H1 (cell line): ENCODE measurements at regions not wholly inside any gene's neighbourhood (a gene's known extent, or its start where the extent isn't known, plus 50 kb on each side); places are given as distances from the start of the nearest gene placed in this dataset.

Source experiments
- CHD2 ChIP-seq: IDR thresholded peaks from 2 replicates; pipeline ENCODE4 v1.6.1; 2012; ENCODE audit warnings: low read length, improper control_type of control experiment
- EGR1 ChIP-seq: IDR thresholded peaks from 2 replicates; pipeline ENCODE4 v1.6.1; 2011; ENCODE audit warnings: low read depth, low read length, borderline replicate concordance
- JUND ChIP-seq: IDR thresholded peaks from 2 replicates; pipeline ENCODE4 v1.6.1; 2011; ENCODE audit warnings: mild to moderate bottlenecking, improper control_type of control experiment, low read length
- MAFK ChIP-seq: IDR thresholded peaks from 2 replicates; pipeline ENCODE4 v1.6.1; 2012; ENCODE audit warnings: low read depth, mild to moderate bottlenecking, improper control_type of control experiment, low read length
- RBBP5 ChIP-seq: IDR thresholded peaks from 2 replicates; pipeline ENCODE4 v1.7.1; 2012; ENCODE audit warnings: low read depth, mild to moderate bottlenecking, inconsistent platforms, low read length, moderate library complexity, borderline replicate concordance
- SUZ12 ChIP-seq: fragments of 200-600 bp; sonication (generic); IDR thresholded peaks from 2 replicates; pipeline ENCODE4 v1.6.1; 2012; ENCODE audit warnings: mild to moderate bottlenecking, inconsistent platforms, low read length, moderate library complexity, mixed read lengths
- TF ChIP-seq, protein P1 (sequence below): fragments of 300-600 bp; sonication (generic); IDR thresholded peaks from 2 replicates; pipeline ENCODE4 v1.7.1; 2012; ENCODE audit warnings: low read length, moderate library complexity, mild to moderate bottlenecking, inconsistent platforms; ENCODE audit not compliant: insufficient replicate concordance
- TF ChIP-seq, protein P2 (sequence below): IDR thresholded peaks from 2 replicates; pipeline ENCODE4 v1.6.1; 2011; ENCODE audit warnings: low read length, improper control_type of control experiment

DNA sequence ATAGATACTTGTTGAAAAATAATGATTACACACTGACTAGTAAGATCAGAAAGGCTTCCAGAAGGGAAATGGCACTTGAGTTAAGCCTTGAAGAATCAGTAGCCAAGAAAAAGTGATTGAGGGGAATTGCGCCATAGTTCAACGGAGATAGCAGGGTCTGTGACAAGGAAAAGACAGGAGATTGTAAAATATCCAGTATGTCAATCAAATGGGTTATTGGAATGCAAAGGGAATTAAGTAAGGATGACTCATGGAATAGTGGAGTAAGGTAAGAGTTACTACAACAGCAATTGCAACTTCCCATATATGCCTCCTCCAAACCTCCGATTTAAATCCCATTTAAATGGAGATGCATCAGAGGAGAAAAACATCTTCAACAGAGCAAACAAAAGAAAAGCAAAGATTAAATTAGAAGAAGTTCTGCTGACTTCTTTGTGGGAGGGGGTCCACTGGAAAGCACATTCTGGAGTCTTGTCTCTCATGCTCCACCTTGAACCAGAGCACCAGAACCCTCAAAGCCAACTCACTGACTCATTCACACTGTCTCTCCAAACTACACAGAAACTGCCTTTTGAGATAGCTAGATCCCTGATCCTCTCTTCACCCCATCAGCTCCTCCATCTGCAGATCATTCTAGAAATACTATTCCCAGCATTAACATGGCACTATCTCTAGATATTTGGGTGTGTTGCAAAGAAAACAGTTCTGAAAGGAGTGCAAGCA, 138.2 kb downstream of the NUAK1 start (continued):
- TF ChIP-seq, protein P1, sequence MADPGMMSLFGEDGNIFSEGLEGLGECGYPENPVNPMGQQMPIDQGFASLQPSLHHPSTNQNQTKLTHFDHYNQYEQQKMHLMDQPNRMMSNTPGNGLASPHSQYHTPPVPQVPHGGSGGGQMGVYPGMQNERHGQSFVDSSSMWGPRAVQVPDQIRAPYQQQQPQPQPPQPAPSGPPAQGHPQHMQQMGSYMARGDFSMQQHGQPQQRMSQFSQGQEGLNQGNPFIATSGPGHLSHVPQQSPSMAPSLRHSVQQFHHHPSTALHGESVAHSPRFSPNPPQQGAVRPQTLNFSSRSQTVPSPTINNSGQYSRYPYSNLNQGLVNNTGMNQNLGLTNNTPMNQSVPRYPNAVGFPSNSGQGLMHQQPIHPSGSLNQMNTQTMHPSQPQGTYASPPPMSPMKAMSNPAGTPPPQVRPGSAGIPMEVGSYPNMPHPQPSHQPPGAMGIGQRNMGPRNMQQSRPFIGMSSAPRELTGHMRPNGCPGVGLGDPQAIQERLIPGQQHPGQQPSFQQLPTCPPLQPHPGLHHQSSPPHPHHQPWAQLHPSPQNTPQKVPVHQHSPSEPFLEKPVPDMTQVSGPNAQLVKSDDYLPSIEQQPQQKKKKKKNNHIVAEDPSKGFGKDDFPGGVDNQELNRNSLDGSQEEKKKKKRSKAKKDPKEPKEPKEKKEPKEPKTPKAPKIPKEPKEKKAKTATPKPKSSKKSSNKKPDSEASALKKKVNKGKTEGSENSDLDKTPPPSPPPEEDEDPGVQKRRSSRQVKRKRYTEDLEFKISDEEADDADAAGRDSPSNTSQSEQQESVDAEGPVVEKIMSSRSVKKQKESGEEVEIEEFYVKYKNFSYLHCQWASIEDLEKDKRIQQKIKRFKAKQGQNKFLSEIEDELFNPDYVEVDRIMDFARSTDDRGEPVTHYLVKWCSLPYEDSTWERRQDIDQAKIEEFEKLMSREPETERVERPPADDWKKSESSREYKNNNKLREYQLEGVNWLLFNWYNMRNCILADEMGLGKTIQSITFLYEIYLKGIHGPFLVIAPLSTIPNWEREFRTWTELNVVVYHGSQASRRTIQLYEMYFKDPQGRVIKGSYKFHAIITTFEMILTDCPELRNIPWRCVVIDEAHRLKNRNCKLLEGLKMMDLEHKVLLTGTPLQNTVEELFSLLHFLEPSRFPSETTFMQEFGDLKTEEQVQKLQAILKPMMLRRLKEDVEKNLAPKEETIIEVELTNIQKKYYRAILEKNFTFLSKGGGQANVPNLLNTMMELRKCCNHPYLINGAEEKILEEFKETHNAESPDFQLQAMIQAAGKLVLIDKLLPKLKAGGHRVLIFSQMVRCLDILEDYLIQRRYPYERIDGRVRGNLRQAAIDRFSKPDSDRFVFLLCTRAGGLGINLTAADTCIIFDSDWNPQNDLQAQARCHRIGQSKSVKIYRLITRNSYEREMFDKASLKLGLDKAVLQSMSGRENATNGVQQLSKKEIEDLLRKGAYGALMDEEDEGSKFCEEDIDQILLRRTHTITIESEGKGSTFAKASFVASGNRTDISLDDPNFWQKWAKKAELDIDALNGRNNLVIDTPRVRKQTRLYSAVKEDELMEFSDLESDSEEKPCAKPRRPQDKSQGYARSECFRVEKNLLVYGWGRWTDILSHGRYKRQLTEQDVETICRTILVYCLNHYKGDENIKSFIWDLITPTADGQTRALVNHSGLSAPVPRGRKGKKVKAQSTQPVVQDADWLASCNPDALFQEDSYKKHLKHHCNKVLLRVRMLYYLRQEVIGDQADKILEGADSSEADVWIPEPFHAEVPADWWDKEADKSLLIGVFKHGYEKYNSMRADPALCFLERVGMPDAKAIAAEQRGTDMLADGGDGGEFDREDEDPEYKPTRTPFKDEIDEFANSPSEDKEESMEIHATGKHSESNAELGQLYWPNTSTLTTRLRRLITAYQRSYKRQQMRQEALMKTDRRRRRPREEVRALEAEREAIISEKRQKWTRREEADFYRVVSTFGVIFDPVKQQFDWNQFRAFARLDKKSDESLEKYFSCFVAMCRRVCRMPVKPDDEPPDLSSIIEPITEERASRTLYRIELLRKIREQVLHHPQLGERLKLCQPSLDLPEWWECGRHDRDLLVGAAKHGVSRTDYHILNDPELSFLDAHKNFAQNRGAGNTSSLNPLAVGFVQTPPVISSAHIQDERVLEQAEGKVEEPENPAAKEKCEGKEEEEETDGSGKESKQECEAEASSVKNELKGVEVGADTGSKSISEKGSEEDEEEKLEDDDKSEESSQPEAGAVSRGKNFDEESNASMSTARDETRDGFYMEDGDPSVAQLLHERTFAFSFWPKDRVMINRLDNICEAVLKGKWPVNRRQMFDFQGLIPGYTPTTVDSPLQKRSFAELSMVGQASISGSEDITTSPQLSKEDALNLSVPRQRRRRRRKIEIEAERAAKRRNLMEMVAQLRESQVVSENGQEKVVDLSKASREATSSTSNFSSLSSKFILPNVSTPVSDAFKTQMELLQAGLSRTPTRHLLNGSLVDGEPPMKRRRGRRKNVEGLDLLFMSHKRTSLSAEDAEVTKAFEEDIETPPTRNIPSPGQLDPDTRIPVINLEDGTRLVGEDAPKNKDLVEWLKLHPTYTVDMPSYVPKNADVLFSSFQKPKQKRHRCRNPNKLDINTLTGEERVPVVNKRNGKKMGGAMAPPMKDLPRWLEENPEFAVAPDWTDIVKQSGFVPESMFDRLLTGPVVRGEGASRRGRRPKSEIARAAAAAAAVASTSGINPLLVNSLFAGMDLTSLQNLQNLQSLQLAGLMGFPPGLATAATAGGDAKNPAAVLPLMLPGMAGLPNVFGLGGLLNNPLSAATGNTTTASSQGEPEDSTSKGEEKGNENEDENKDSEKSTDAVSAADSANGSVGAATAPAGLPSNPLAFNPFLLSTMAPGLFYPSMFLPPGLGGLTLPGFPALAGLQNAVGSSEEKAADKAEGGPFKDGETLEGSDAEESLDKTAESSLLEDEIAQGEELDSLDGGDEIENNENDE = no peak
- TF ChIP-seq CHD2 (no peak), RBBP5 (no peak), SUZ12 (no peak), EGR1 (no peak), MAFK (no peak), JUND (no peak)
- TF ChIP-seq, protein P2, sequence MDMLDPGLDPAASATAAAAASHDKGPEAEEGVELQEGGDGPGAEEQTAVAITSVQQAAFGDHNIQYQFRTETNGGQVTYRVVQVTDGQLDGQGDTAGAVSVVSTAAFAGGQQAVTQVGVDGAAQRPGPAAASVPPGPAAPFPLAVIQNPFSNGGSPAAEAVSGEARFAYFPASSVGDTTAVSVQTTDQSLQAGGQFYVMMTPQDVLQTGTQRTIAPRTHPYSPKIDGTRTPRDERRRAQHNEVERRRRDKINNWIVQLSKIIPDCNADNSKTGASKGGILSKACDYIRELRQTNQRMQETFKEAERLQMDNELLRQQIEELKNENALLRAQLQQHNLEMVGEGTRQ = no peak
